WTC11 (cell line): ENCODE measurements at regions not wholly inside any gene's neighbourhood (a gene's known extent, or its start where the extent isn't known, plus 50 kb on each side); places are given as distances from the start of the nearest gene placed in this dataset.

Experiments used
- ARID4B ChIP-seq: sonication (generic); formaldehyde crosslinking; IDR thresholded peaks from 2 replicates; pipeline ENCODE4 v1.8.0; 2023; ENCODE audit warnings: missing genetic modification reagents, mild to moderate bottlenecking, borderline replicate concordance
- FOXK1 ChIP-seq: sonication (generic); formaldehyde crosslinking; IDR thresholded peaks from 2 replicates; pipeline ENCODE4 v1.8.0; 2022; ENCODE audit warnings: mild to moderate bottlenecking, moderate library complexity, missing genetic modification reagents
- NFE2L1 ChIP-seq: sonication (generic); formaldehyde crosslinking; IDR thresholded peaks from 2 replicates; pipeline ENCODE4 v1.8.1; 2023; ENCODE audit warnings: missing genetic modification reagents
- PRDM15 ChIP-seq: sonication (generic); formaldehyde crosslinking; IDR thresholded peaks from 2 replicates; pipeline ENCODE4 v1.8.0; 2022; ENCODE audit warnings: missing genetic modification reagents
- SOX15 ChIP-seq: fragments of 250-450 bp; sonication (Bioruptor Pico); IDR thresholded peaks from 2 replicates; pipeline ENCODE4 v1.9.0; 2021; ENCODE audit warnings: mild to moderate bottlenecking
- ZBTB21 ChIP-seq: sonication (generic); formaldehyde crosslinking; IDR thresholded peaks from 2 replicates; pipeline ENCODE4 v1.8.1; 2023; ENCODE audit warnings: mild to moderate bottlenecking, missing genetic modification reagents, borderline replicate concordance
- ZNF138 ChIP-seq: sonication (generic); formaldehyde crosslinking; conservative IDR thresholded peaks from 2 replicates; pipeline ENCODE4 v1.8.1; 2022; ENCODE audit warnings: mild to moderate bottlenecking, moderate library complexity, missing genetic modification reagents
- ZNF219 ChIP-seq: sonication (generic); formaldehyde crosslinking; IDR thresholded peaks from 2 replicates; pipeline ENCODE4 v1.8.0; 2023; ENCODE audit warnings: missing genetic modification reagents, mild to moderate bottlenecking, borderline replicate concordance
- ZNF416 ChIP-seq: fragments of 250-450 bp; sonication (Bioruptor Pico); IDR thresholded peaks from 2 replicates; pipeline ENCODE4 v1.9.0; 2021; ENCODE audit warnings: mild to moderate bottlenecking, inconsistent platforms
- TF ChIP-seq, protein P1 (sequence below): fragments of 200-600 bp; IDR thresholded peaks from 2 replicates; pipeline ENCODE4 v1.8.0; 2022; ENCODE audit warnings: antibody characterized with exemption
- TF ChIP-seq, protein P2 (sequence below): sonication (generic); formaldehyde crosslinking; IDR thresholded peaks from 2 replicates; pipeline ENCODE4 v1.8.0; 2023; ENCODE audit warnings: missing genetic modification reagents
- TF ChIP-seq, protein P3 (sequence below): sonication (generic); formaldehyde crosslinking; IDR thresholded peaks from 2 replicates; pipeline ENCODE4 v1.8.1; 2022; ENCODE audit warnings: low read depth, missing genetic modification reagents, borderline replicate concordance
- TF ChIP-seq, protein P4 (sequence below): sonication (generic); formaldehyde crosslinking; IDR thresholded peaks from 2 replicates; pipeline ENCODE4 v1.8.0; 2023; ENCODE audit warnings: mild to moderate bottlenecking, missing genetic modification reagents

GRCh38 chr2:59314031-59314766, 1073.1 kb upstream of the FANCL start:
- TF ChIP-seq ZNF416 (CRISPR knock-in tag) (no peak), ZNF138 (CRISPR knock-in tag) (no peak), ZBTB21 (CRISPR knock-in tag) (no peak), ARID4B (CRISPR knock-in tag) (no peak), SOX15 (CRISPR knock-in tag) (no peak), FOXK1 (no peak), ZNF219 (CRISPR knock-in tag) (no peak), PRDM15 (CRISPR knock-in tag) (no peak), NFE2L1 (CRISPR knock-in tag) (no peak)
- TF ChIP-seq, protein P1, sequence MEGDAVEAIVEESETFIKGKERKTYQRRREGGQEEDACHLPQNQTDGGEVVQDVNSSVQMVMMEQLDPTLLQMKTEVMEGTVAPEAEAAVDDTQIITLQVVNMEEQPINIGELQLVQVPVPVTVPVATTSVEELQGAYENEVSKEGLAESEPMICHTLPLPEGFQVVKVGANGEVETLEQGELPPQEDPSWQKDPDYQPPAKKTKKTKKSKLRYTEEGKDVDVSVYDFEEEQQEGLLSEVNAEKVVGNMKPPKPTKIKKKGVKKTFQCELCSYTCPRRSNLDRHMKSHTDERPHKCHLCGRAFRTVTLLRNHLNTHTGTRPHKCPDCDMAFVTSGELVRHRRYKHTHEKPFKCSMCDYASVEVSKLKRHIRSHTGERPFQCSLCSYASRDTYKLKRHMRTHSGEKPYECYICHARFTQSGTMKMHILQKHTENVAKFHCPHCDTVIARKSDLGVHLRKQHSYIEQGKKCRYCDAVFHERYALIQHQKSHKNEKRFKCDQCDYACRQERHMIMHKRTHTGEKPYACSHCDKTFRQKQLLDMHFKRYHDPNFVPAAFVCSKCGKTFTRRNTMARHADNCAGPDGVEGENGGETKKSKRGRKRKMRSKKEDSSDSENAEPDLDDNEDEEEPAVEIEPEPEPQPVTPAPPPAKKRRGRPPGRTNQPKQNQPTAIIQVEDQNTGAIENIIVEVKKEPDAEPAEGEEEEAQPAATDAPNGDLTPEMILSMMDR, result no peak
- TF ChIP-seq, protein P2, sequence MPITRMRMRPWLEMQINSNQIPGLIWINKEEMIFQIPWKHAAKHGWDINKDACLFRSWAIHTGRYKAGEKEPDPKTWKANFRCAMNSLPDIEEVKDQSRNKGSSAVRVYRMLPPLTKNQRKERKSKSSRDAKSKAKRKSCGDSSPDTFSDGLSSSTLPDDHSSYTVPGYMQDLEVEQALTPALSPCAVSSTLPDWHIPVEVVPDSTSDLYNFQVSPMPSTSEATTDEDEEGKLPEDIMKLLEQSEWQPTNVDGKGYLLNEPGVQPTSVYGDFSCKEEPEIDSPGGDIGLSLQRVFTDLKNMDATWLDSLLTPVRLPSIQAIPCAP (CRISPR knock-in tag), result no peak
- TF ChIP-seq, protein P3, sequence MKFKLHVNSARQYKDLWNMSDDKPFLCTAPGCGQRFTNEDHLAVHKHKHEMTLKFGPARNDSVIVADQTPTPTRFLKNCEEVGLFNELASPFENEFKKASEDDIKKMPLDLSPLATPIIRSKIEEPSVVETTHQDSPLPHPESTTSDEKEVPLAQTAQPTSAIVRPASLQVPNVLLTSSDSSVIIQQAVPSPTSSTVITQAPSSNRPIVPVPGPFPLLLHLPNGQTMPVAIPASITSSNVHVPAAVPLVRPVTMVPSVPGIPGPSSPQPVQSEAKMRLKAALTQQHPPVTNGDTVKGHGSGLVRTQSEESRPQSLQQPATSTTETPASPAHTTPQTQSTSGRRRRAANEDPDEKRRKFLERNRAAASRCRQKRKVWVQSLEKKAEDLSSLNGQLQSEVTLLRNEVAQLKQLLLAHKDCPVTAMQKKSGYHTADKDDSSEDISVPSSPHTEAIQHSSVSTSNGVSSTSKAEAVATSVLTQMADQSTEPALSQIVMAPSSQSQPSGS (CRISPR knock-in tag), result no peak
- TF ChIP-seq, protein P4, sequence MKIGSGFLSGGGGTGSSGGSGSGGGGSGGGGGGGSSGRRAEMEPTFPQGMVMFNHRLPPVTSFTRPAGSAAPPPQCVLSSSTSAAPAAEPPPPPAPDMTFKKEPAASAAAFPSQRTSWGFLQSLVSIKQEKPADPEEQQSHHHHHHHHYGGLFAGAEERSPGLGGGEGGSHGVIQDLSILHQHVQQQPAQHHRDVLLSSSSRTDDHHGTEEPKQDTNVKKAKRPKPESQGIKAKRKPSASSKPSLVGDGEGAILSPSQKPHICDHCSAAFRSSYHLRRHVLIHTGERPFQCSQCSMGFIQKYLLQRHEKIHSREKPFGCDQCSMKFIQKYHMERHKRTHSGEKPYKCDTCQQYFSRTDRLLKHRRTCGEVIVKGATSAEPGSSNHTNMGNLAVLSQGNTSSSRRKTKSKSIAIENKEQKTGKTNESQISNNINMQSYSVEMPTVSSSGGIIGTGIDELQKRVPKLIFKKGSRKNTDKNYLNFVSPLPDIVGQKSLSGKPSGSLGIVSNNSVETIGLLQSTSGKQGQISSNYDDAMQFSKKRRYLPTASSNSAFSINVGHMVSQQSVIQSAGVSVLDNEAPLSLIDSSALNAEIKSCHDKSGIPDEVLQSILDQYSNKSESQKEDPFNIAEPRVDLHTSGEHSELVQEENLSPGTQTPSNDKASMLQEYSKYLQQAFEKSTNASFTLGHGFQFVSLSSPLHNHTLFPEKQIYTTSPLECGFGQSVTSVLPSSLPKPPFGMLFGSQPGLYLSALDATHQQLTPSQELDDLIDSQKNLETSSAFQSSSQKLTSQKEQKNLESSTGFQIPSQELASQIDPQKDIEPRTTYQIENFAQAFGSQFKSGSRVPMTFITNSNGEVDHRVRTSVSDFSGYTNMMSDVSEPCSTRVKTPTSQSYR (CRISPR knock-in tag), result no peak
